ENCODE measurements at regions not wholly inside any gene's neighbourhood (a gene's known extent, or its start where the extent isn't known, plus 50 kb on each side); places are given as distances from the start of the nearest gene placed in this dataset.

GRCh38 chr3:20853890-20854289 lies 667.9 kb upstream of the SGO1 start (continued):
- TF ChIP-seq ZNF148 (tag by site-specific recombination; IDR thresholded peaks at IDR 0.05; ENCODE audit: borderline replicate concordance) (no peak), ZNF146 (tag by site-specific recombination; IDR thresholded peaks at IDR 0.05) (no peak), ZFP37 (tag by site-specific recombination; IDR thresholded peaks at IDR 0.05) (no peak), ZBTB20 (tag by site-specific recombination; IDR thresholded peaks at IDR 0.05) (no peak), ZNF510 (tag by site-specific recombination; IDR thresholded peaks at IDR 0.05; ENCODE audit: insufficient replicate concordance) (no peak), ZBTB8A (tag by site-specific recombination; IDR thresholded peaks at IDR 0.05) (no peak), ZNF292 (tag by site-specific recombination; IDR thresholded peaks at IDR 0.05; ENCODE audit: borderline replicate concordance, low read depth) (no peak)

- H3K9me3 ChIP-seq (ENCODE audit: control insufficient read depth, insufficient read depth, low read depth, low read length): no peaks in the 10 kb centered on the region
- no peak overlapping the region for H3K4me3 ChIP-seq (ENCODE audit: low read depth, low read length)
- no peaks in the 10 kb centered on the region for H3K36me3 ChIP-seq (ENCODE audit: control insufficient read depth in 2 of 2, insufficient read depth in 1 of 2, low read length in 2 of 2)
- no peak for TF ChIP-seq ZBTB6 (tag by site-specific recombination; IDR thresholded peaks at IDR 0.05)
- TF ChIP-seq ZNF292 (tag by site-specific recombination; IDR thresholded peaks at IDR 0.05; ENCODE audit: borderline replicate concordance, low read depth): no peak
- no peaks in the 10 kb centered on the region for H3K4me1 ChIP-seq (ENCODE audit: control insufficient read depth, insufficient read depth, low read length)
- H3K27ac ChIP-seq (ENCODE audit: extremely low read depth, low read depth, low read length): no peak overlapping the region
- ChIA-PET POLR2A (no interaction called here), CTCF (no interaction called here)
Observed at GRCh38 chr3:20852712-20853111, 666.7 kb upstream of the SGO1 start.

- ChIA-PET CTCF (no interaction called here), POLR2A (no interaction called here)
- Histone ChIP-seq H3K36me3 (ENCODE audit: control insufficient read depth in 2 of 2, insufficient read depth in 1 of 2, low read length in 2 of 2) (no peaks in the 10 kb centered on the region), H3K4me3 (ENCODE audit: low read depth, low read length) (no peak overlapping the region), H3K27ac (ENCODE audit: extremely low read depth, low read depth, low read length) (no peak overlapping the region), H3K4me1 (ENCODE audit: control insufficient read depth, insufficient read depth, low read length) (no peaks in the 10 kb centered on the region), H3K9me3 (ENCODE audit: control insufficient read depth, insufficient read depth, low read depth, low read length) (no peaks in the 10 kb centered on the region)
- TF ChIP-seq ZNF426 (tag by site-specific recombination; IDR thresholded peaks at IDR 0.05) (no peak), PRDM2 (tag by site-specific recombination; IDR thresholded peaks at IDR 0.05; ENCODE audit: borderline replicate concordance) (no peak), HOXC10 (CRISPR knock-in tag; IDR thresholded peaks at IDR 0.05) (no peak), BCL11A (tag by site-specific recombination; IDR thresholded peaks at IDR 0.05; ENCODE audit: low read depth) (no peak), YY2 (tag by site-specific recombination; IDR thresholded peaks at IDR 0.05) (no peak), PRDM4 (tag by site-specific recombination; IDR thresholded peaks at IDR 0.05) (no peak), ZIC2 (tag by site-specific recombination; IDR thresholded peaks at IDR 0.05) (no peak), ZNF501 (tag by site-specific recombination; IDR thresholded peaks at IDR 0.05) (no peak), KLF7 (tag by site-specific recombination; IDR thresholded peaks at IDR 0.05; ENCODE audit: borderline replicate concordance) (no peak), ZNF239 (tag by site-specific recombination; IDR thresholded peaks at IDR 0.05) (no peak), TRIM28 (IDR thresholded peaks at IDR 0.05; ENCODE audit: borderline replicate concordance, low read length) (no peak), ZNF211 (tag by site-specific recombination; IDR thresholded peaks at IDR 0.05; ENCODE audit: low read depth) (no peak), ZNF24 (tag by site-specific recombination; IDR thresholded peaks at IDR 0.05) (no peak), ZNF146 (tag by site-specific recombination; IDR thresholded peaks at IDR 0.05) (no peak), ZNF404 (tag by site-specific recombination; IDR thresholded peaks at IDR 0.05) (no peak), ZNF433 (tag by site-specific recombination; IDR thresholded peaks at IDR 0.05; ENCODE audit: low read depth) (no peak)
Observed at GRCh38 chr3:20849975-20850374, 664.0 kb upstream of the SGO1 start.
